ENCODE measurements at regions not wholly inside any gene's neighbourhood (a gene's known extent, or its start where the extent isn't known, plus 50 kb on each side); places are given as distances from the start of the nearest gene placed in this dataset.

GRCh38 chr10:44083719-44084400 lies 301.0 kb downstream of the CXCL12 start:
- no peak for DNase-seq

- DNase-seq = no peak
Observed at GRCh38 chr10:44071479-44071878, 313.4 kb downstream of the CXCL12 start.

- no peak for DNase-seq
Observed at GRCh38 chr10:44070282-44070681, 314.6 kb downstream of the CXCL12 start.

GRCh38 chr10:44069573-44069972 lies 315.3 kb downstream of the CXCL12 start:
- DNase-seq = no peak

GRCh38 chr10:44068716-44069482 lies 316.0 kb downstream of the CXCL12 start:
- DNase-seq = no peak

GRCh38 chr10:44067432-44067831 lies 317.5 kb downstream of the CXCL12 start:
- DNase-seq = no peak

GRCh38 chr10:44066527-44067255 lies 318.2 kb downstream of the CXCL12 start:
- no peak for DNase-seq

GRCh38 chr10:44065788-44066526 lies 318.9 kb downstream of the CXCL12 start:
- no peak for DNase-seq

GRCh38 chr10:44064987-44065787 lies 319.7 kb downstream of the CXCL12 start:
- DNase-seq = no peak

- no peak for DNase-seq
Observed at GRCh38 chr10:44064317-44064716, 320.6 kb downstream of the CXCL12 start.

GRCh38 chr10:44063686-44064085 lies 321.2 kb downstream of the CXCL12 start:
- no peak for DNase-seq

GRCh38 chr10:44060719-44061118 lies 324.2 kb downstream of the CXCL12 start:
- DNase-seq = no peak

GRCh38 chr10:44060221-44060620 lies 324.7 kb downstream of the CXCL12 start:
- DNase-seq = no peak

- no peak for DNase-seq
Observed at GRCh38 chr10:44058259-44058658, 326.6 kb downstream of the CXCL12 start.

GRCh38 chr10:44056967-44057805 lies 327.7 kb downstream of the CXCL12 start:
- DNase-seq = no peak

- DNase-seq = no peak
Observed at GRCh38 chr10:44056206-44056605, 328.7 kb downstream of the CXCL12 start.

- no peak for DNase-seq
Observed at GRCh38 chr10:44054046-44054445, 330.9 kb downstream of the CXCL12 start.

GRCh38 chr10:44053391-44053790 lies 331.5 kb downstream of the CXCL12 start:
- DNase-seq = no peak

GRCh38 chr10:44051584-44052385 lies 333.1 kb downstream of the CXCL12 start:
- no peak for DNase-seq

GRCh38 chr10:44051091-44051490 lies 333.8 kb downstream of the CXCL12 start:
- DNase-seq = no peak

Data from CD4-positive, alpha-beta T cell treated with Interleukin-17A for 4 hours (primary cell).